ENCODE measurements at regions not wholly inside any gene's neighbourhood (a gene's known extent, or its start where the extent isn't known, plus 50 kb on each side); places are given as distances from the start of the nearest gene placed in this dataset.
A peak's percentile ranks its signal among the peaks of the same experiment; 100 is the strongest.

DNA sequence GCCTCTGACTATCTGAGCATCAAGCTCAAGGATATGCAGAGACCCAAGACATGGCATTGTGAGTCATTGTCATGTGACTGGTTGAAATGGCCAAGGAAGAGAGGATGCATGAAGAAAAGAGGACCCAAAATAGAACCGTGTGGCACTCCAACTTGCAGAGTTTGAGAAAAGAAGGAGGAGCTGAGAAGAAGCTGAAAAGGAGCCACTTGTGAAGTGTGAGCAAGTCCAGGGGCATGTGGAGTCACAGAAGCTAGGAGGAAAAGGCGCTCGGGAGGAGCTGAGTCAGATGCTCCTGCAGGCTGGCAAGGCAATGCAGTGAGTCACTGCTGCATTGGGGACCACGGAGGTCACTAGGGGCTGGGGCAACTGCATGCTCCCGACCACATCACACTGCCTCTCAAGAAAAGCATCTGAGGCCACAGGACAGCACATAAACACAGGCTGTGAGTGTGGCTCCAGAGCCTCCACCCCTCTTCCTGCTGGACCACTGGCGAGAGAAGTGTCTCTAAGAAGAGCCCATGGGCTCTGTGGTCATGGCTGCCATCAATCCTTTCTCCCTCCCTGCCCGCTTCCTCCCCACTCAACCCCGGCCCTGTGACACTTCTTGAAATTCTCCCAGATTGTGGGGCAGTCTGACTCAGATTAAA is 197.6 kb downstream of the DRD1 start:
- Histone ChIP-seq H3K4me3 (no peak overlapping the region), H3K4me1 (replicated peaks in 1 of 2) (no peaks in the 10 kb centered on the region), H3K27ac (no peak overlapping the region)
- WGBS, 10 experiments = 0 to 89% (median 54%) methylated on average over 1 to 6 of the region's 8 CpGs; no CpG with 5 or more reads in 3 of the 10 experiments
- in situ Hi-C loops (cut with MboI; ENCODE audit: low pct_unique_long_range_greater_than_20kb in 2 of 9, low sequenced_read_pairs in 9 of 9, unreplicated experiment in 9 of 9) = no loop called here
- ATAC-seq (replicated peaks in 6 of 8) = peak; percentile 52 to 91 (median 81)

GRCh38 chr5:175243441-175243840 is 200.5 kb downstream of the DRD1 start:
- in situ Hi-C loops (cut with MboI; ENCODE audit: low pct_unique_long_range_greater_than_20kb in 2 of 9, low sequenced_read_pairs in 9 of 9, unreplicated experiment in 9 of 9) = no loop called here
- WGBS, 10 experiments = 0 to 100% (median 75%) methylated on average over 1 to 3 of the region's 6 CpGs; no CpG with 5 or more reads in 5 of the 10 experiments
- no peak for ATAC-seq (replicated peaks in 6 of 8)

GRCh38 chr5:175242207-175242606 is 201.8 kb downstream of the DRD1 start:
- Histone ChIP-seq H3K4me3 (no peak overlapping the region), H3K27ac (no peak overlapping the region), H3K4me1 (replicated peaks in 1 of 2) (no peaks in the 10 kb centered on the region)
- no peak for ATAC-seq (replicated peaks in 6 of 8)
- 63 to 100% (median 80%) methylated on average over 1 to 3 of the region's 5 CpGs; no CpG with 5 or more reads in 4 of the 10 experiments for WGBS, 10 experiments
- in situ Hi-C loops (cut with MboI; ENCODE audit: low pct_unique_long_range_greater_than_20kb in 2 of 9, low sequenced_read_pairs in 9 of 9, unreplicated experiment in 9 of 9) = no loop called here

More at GRCh38 chr5:175243441-175243840, 200.5 kb downstream of the DRD1 start:
- no peak overlapping the region for H3K4me3 ChIP-seq
- H3K4me1 ChIP-seq (replicated peaks in 1 of 2) = no peaks in the 10 kb centered on the region
- no peak overlapping the region for H3K27ac ChIP-seq

GRCh38 chr5:175238326-175238725 is 205.7 kb downstream of the DRD1 start:
- in situ Hi-C loops (cut with MboI; ENCODE audit: low pct_unique_long_range_greater_than_20kb in 2 of 9, low sequenced_read_pairs in 9 of 9, unreplicated experiment in 9 of 9) = no loop called here
- ATAC-seq (replicated peaks in 6 of 8) = no peak
- no peaks in the 10 kb centered on the region for H3K4me1 ChIP-seq (replicated peaks in 1 of 2)
- no peak overlapping the region for H3K27ac ChIP-seq
- WGBS, 10 experiments = 25 to 94% (median 80%) methylated on average over 4 to 5 of the region's 5 CpGs
- H3K4me3 ChIP-seq = no peak overlapping the region

- in situ Hi-C loops (cut with MboI; ENCODE audit: low pct_unique_long_range_greater_than_20kb in 2 of 9, low sequenced_read_pairs in 9 of 9, unreplicated experiment in 9 of 9) = no loop called here
These were observed 207.8 kb downstream of the DRD1 start for GRCh38 chr5:175236176-175236575.

DNA sequence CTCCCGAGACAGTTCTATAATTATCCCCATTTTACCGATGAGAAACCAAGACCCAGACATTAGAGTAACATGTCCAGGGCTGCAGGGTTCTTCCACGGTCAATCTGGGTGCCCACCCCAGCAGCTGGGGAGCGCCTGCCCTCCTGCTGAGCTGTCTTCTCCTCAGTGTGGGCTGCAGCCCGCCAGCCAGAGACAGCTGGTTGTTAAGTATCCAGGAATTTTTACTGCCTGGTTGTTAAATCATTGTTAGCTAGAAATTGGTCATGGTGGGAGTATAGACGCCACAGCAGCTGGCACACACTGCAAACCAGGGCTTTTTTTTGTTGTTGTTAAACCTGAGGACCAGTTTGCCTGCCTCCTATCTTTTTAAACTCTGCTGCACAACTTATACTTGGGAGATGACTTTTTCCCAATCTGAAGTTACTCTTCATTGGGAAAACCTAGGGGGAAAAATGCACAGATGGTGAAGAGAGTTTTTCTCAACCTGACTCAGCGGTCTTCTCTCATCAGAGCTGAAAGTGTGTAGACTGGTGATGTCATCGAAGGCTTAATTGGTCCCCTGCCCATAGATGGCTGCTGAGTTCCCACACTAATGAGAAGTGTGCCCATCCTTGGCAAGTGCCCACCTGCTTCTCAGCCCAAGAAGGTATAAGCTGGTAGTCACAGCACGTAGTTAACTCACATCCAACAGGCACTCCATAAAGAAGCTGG is 208.6 kb downstream of the DRD1 start:
- H3K27ac ChIP-seq = no peak overlapping the region
- in situ Hi-C loops (cut with MboI; ENCODE audit: low pct_unique_long_range_greater_than_20kb in 2 of 9, low sequenced_read_pairs in 9 of 9, unreplicated experiment in 9 of 9) = no loop called here
- no peak overlapping the region for H3K4me3 ChIP-seq
- H3K4me1 ChIP-seq (replicated peaks in 1 of 2) = no peaks in the 10 kb centered on the region
- WGBS, 10 experiments = 0 to 81% (median 66%) methylated on average over 1 to 8 of the region's 9 CpGs; no CpG with 5 or more reads in 2 of the 10 experiments
- ATAC-seq (replicated peaks in 6 of 8) = peak in 1 of 8 experiments; percentile 48

More at GRCh38 chr5:175236176-175236575, 207.8 kb downstream of the DRD1 start:
- no peak overlapping the region for H3K27ac ChIP-seq
- no peak for ATAC-seq (replicated peaks in 6 of 8)
- no peaks in the 10 kb centered on the region for H3K4me1 ChIP-seq (replicated peaks in 1 of 2)
- H3K4me3 ChIP-seq = no peak overlapping the region
- 17 to 88% (median 55%) methylated on average over 1 to 6 of the region's 6 CpGs; no CpG with 5 or more reads in 2 of the 10 experiments for WGBS, 10 experiments

- 9 to 86% (median 48%) methylated on average over 1 to 6 of the region's 7 CpGs; no CpG with 5 or more reads in 1 of the 10 experiments for WGBS, 10 experiments
- no peak for ATAC-seq (replicated peaks in 6 of 8)
- H3K27ac ChIP-seq = no peak overlapping the region
- H3K4me3 ChIP-seq = no peak overlapping the region
- H3K4me1 ChIP-seq (replicated peaks in 1 of 2) = no peaks in the 10 kb centered on the region
- in situ Hi-C loops (cut with MboI; ENCODE audit: low pct_unique_long_range_greater_than_20kb in 2 of 9, low sequenced_read_pairs in 9 of 9, unreplicated experiment in 9 of 9) = no loop called here
These were observed 213.7 kb downstream of the DRD1 start for GRCh38 chr5:175230299-175230698.

DNA sequence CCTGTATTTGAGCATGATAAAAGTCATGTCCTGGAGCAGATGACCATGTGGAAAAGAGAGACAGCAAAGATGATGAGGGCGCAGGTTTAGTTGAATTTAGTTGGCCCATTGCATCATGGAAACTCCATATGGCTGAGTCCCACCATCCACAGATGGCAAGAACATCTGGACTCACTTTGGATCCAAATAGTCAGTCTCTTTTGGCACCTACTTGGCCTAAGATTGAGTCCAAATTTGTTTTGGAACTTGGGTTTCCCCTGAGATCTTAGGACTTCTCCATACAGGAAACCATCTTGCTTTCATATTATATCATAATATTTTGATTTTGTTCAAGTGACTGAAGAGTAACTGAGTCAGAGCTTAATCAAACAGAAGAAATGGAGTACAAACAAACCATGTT is 217.5 kb downstream of the DRD1 start:
- in situ Hi-C loops (cut with MboI; ENCODE audit: low pct_unique_long_range_greater_than_20kb in 2 of 9, low sequenced_read_pairs in 9 of 9, unreplicated experiment in 9 of 9) = no loop called here
- H3K27ac ChIP-seq = no peak overlapping the region
- H3K4me1 ChIP-seq (replicated peaks in 1 of 2) = no peaks in the 10 kb centered on the region
- 22 to 71% (median 43%) methylated on average over 1 of the region's 1 CpG; no CpG with 5 or more reads in 7 of the 10 experiments for WGBS, 10 experiments
- ATAC-seq (replicated peaks in 6 of 8) = no peak
- no peak overlapping the region for H3K4me3 ChIP-seq

DNA sequence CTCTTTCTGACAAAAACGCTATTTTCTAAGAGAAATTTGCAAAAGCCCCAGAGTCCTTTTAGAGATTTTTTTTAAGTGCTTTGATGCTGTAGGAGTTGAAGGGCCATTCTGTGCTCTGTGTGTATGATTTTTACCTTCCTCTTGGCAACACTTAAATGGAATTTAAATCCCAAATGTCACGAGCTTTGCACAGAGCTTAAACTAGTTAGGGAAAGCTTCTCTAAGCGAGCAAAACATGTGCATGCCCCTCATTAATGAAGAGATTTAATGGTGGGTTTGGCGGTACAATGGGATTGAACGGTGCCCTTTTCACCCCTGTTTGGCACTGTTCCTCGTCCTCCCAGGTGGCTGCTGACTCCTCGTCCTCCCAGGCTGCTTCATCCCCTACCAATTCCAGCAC is 220.7 kb downstream of the DRD1 start:
- ATAC-seq (replicated peaks in 6 of 8) = no peak
- WGBS, 10 experiments = 0 to 80% (median 40%) methylated on average over 1 to 6 of the region's 7 CpGs; no CpG with 5 or more reads in 1 of the 10 experiments
- in situ Hi-C loops (cut with MboI; ENCODE audit: low pct_unique_long_range_greater_than_20kb in 2 of 9, low sequenced_read_pairs in 9 of 9, unreplicated experiment in 9 of 9) = loop anchor here in 1 of 9 experiments (25.0 kb wide), 1 partner anchor 214 kb away; the partner anchor contains the start of gene DRD1
- H3K4me3 ChIP-seq = no peak overlapping the region
- peaks cover 0 to 4% of the 10 kb centered on the region in 2 donors for H3K4me1 ChIP-seq (replicated peaks in 1 of 2)
- no peak overlapping the region for H3K27ac ChIP-seq

DNA sequence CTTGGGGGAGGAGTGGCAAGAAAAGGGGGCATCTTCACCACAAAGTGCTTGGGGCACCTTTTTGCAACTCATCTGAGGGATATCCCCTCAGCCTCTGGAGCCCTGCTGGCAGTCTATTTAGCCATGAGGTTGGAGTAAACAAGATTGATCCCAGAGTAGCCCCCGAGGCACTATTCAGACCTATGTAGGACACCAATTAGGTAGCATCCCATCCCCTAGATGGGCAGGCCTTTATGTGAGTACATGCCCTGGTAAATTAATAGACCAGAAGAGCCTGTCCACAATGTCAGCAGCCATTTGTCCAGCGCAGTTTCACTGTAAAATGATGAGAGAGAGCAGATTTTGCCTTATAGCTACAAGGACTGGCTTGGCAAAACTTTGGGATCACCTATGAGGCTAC is 221.4 kb downstream of the DRD1 start:
- in situ Hi-C loops (cut with MboI; ENCODE audit: low pct_unique_long_range_greater_than_20kb in 2 of 9, low sequenced_read_pairs in 9 of 9, unreplicated experiment in 9 of 9) = loop anchor here in 1 of 9 experiments (25.0 kb wide), 1 partner anchor 215 kb away; the partner anchor contains the start of gene DRD1
- Histone ChIP-seq H3K4me1 (replicated peaks in 1 of 2) (peaks cover 0 to 4% of the 10 kb centered on the region in 2 donors), H3K4me3 (no peak overlapping the region), H3K27ac (no peak overlapping the region)
- no peak for ATAC-seq (replicated peaks in 6 of 8)
- WGBS, 10 experiments = 21 to 100% (median 100%) methylated on average over 1 to 2 of the region's 2 CpGs; no CpG with 5 or more reads in 2 of the 10 experiments

DNA sequence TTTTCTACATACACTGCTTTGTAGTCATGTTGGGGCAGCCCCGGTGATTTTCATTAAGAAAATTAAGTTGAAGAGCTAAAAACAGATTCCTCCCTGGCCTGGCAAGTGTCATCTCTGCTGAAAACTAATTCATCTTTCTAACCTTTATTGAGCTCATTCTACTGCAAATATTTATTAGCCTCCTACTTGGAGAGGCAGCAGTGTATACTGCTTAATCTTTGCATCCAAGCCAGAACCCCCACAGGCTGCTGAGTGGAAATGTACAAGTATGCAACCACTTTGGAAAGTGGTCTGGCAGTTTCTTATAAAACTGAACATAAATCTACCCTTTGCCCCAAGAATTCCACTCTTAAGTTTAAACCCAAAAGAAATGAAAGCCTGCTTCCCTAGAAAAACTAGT is 223.4 kb downstream of the DRD1 start:
- ATAC-seq (replicated peaks in 6 of 8) = peak in 1 of 8 experiments; percentile 56
- in situ Hi-C loops (cut with MboI; ENCODE audit: low pct_unique_long_range_greater_than_20kb in 2 of 9, low sequenced_read_pairs in 9 of 9, unreplicated experiment in 9 of 9) = loop anchor here in 1 of 9 experiments (25.0 kb wide), 1 partner anchor 217 kb away; the partner anchor contains the start of gene DRD1
- Histone ChIP-seq H3K27ac (no peak overlapping the region), H3K4me1 (replicated peaks in 1 of 2) (peaks cover 0 to 4% of the 10 kb centered on the region in 2 donors), H3K4me3 (no peak overlapping the region)
- 83 to 100% methylated on average over 1 of the region's 1 CpG; no CpG with 5 or more reads in 8 of the 10 experiments for WGBS, 10 experiments

DNA sequence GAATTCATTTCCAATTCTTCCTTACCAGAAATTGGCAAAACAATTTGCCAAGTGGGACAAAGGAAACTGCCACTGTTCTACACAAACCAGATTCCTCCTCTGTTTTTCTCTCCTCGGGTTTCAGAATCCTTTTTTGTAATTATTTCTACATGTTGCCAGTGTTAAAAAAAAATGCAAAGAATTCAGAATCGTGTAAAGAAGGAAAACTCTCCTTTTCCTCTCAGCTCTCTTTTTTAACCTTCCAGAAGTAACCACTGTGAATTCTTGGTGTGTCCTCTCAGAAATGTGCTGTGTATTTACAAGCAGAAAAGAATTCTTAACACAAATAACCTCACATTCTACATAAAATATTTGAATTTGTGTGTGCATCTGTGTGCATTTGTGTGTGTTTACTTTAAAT is 224.6 kb downstream of the DRD1 start:
- no peak overlapping the region for H3K27ac ChIP-seq
- ATAC-seq (replicated peaks in 6 of 8) = peak in 1 of 8 experiments; percentile 36
- in situ Hi-C loops (cut with MboI; ENCODE audit: low pct_unique_long_range_greater_than_20kb in 2 of 9, low sequenced_read_pairs in 9 of 9, unreplicated experiment in 9 of 9) = loop anchor here in 1 of 9 experiments (25.0 kb wide), 1 partner anchor 218 kb away; the partner anchor contains the start of gene DRD1
- WGBS, 10 experiments = 0 to 61% (median 19%) methylated on average over 1 to 2 of the region's 2 CpGs; no CpG with 5 or more reads in 2 of the 10 experiments
- no peak overlapping the region for H3K4me3 ChIP-seq
- peaks cover 0 to 4% of the 10 kb centered on the region in 2 donors for H3K4me1 ChIP-seq (replicated peaks in 1 of 2)

DNA sequence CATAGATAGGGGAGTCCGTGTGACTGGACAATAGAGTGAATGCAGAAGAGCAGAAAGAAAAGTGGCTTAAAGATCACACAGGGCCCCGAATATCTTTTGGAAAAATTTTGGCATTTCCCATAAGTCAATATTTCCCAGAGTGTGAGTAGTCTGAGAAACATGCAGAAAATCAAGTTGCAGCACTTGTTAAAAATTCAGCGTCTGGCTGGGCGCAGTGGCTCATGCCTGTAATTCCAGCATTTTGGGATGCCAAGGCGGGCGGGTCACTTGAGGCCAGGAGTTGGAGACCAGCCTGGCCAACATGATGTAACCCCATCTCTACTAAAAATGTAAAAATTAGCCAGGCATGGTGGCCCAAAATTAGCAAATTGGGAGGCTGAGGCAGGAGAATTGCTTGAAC is 227.0 kb downstream of the DRD1 start:
- in situ Hi-C loops (cut with MboI; ENCODE audit: low pct_unique_long_range_greater_than_20kb in 2 of 9, low sequenced_read_pairs in 9 of 9, unreplicated experiment in 9 of 9) = loop anchor here in 1 of 9 experiments (25.0 kb wide), 1 partner anchor 220 kb away; the partner anchor contains the start of gene DRD1

More for the DNA sequence above, 227.0 kb downstream of the DRD1 start:
- Histone ChIP-seq H3K27ac (no peak overlapping the region), H3K4me1 (replicated peaks in 1 of 2) (peaks cover 0 to 10% of the 10 kb centered on the region in 2 donors), H3K4me3 (no peak overlapping the region)
- ATAC-seq (replicated peaks in 6 of 8) = no peak
- 25 to 100% (median 85%) methylated on average over 1 to 6 of the region's 6 CpGs; no CpG with 5 or more reads in 3 of the 10 experiments for WGBS, 10 experiments

All from motor neuron (in vitro differentiated cells).